Colonic mucosa (tissue), 4 donors: ENCODE measurements at regions not wholly inside any gene's neighbourhood (a gene's known extent, or its start where the extent isn't known, plus 50 kb on each side); places are given as distances from the start of the nearest gene placed in this dataset.
"Not testable (repeated sequence)": the region's sequence is repeated elsewhere in the genome, so short reads cannot be mapped to it uniquely, and the experiment has no call there.

Experiments
- DNase-seq: peaks from one replicate; pipeline ENCODE4 v3.0.0-alpha.2; 2020
- H3K27ac ChIP-seq: fragments of 200-600 bp; one replicate; pipeline ENCODE4 v1.8.0; 2021
- H3K27me3 ChIP-seq: fragments of 200-600 bp; one replicate; pipeline ENCODE4 v1.8.0; 2021
- H3K36me3 ChIP-seq: fragments of 200-600 bp; one replicate; pipeline ENCODE4 v1.8.0; 2021
- H3K4me1 ChIP-seq: fragments of 200-600 bp; one replicate; pipeline ENCODE4 v1.8.0; 2021; ENCODE audit warnings: mild to moderate bottlenecking
- H3K4me3 ChIP-seq: fragments of 200-600 bp; one replicate; pipeline ENCODE4 v1.8.0; 2021
- H3K9ac ChIP-seq, 2 donors: one replicate each; pipeline ENCODE4 v1.7.0; 2013; ENCODE audit warnings: control low read depth in 2 of 2, low read depth in 2 of 2, low read length in 2 of 2
- H3K9me3 ChIP-seq: fragments of 200-600 bp; one replicate; pipeline ENCODE4 v1.8.0; 2021
- intact Hi-C: fragments of 100-400 bp; cut with DNase I; formaldehyde crosslinking; loops from one replicate; pipeline ENCODE4 v1.14.1; 2022
- TF ChIP-seq, protein P1 (sequence below): fragments of 200-600 bp; IDR thresholded peaks from one replicate; pipeline ENCODE4 v1.8.0; 2022; ENCODE audit warnings: antibody characterized with exemption, mild to moderate bottlenecking
- donor health status: healthy.
- donor health status: DM: no; HTN: no; CAD: no.
- donor health status: DM: no; HTN: no; CAD: no.

DNA sequence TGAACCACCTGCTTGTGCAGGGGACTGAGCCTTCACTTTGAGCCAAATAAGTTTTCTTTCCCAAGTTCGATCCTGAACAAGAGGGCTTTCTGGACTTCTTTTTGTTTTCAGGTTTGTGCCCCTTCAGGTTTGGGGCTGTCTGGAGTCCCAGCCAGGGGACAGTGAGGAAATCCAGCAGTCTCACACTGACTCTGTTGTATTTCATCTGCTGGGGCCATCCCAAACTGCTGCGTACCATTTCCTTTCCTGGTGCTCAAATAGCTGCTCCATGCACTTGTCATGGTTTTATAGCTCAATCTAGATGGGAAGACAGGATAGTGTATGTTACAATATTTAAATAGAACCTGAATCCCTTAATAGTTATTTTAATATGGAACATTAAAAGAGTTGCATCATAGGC, 66.3 kb upstream of the IGLL5 start:
- no peak for DNase-seq
- H3K4me3 ChIP-seq, result no peak overlapping the region
- intact Hi-C loops, result no loop called here
- no peaks in the 10 kb centered on the region for H3K9me3 ChIP-seq
- no peaks in the 10 kb centered on the region for H3K27me3 ChIP-seq
- H3K9ac ChIP-seq, result no peak overlapping the region
- no peaks in the 10 kb centered on the region for H3K4me1 ChIP-seq
- no peak overlapping the region for H3K27ac ChIP-seq
- TF ChIP-seq, protein P1, sequence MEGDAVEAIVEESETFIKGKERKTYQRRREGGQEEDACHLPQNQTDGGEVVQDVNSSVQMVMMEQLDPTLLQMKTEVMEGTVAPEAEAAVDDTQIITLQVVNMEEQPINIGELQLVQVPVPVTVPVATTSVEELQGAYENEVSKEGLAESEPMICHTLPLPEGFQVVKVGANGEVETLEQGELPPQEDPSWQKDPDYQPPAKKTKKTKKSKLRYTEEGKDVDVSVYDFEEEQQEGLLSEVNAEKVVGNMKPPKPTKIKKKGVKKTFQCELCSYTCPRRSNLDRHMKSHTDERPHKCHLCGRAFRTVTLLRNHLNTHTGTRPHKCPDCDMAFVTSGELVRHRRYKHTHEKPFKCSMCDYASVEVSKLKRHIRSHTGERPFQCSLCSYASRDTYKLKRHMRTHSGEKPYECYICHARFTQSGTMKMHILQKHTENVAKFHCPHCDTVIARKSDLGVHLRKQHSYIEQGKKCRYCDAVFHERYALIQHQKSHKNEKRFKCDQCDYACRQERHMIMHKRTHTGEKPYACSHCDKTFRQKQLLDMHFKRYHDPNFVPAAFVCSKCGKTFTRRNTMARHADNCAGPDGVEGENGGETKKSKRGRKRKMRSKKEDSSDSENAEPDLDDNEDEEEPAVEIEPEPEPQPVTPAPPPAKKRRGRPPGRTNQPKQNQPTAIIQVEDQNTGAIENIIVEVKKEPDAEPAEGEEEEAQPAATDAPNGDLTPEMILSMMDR, result no peak
- no peaks in the 10 kb centered on the region for H3K36me3 ChIP-seq

DNA sequence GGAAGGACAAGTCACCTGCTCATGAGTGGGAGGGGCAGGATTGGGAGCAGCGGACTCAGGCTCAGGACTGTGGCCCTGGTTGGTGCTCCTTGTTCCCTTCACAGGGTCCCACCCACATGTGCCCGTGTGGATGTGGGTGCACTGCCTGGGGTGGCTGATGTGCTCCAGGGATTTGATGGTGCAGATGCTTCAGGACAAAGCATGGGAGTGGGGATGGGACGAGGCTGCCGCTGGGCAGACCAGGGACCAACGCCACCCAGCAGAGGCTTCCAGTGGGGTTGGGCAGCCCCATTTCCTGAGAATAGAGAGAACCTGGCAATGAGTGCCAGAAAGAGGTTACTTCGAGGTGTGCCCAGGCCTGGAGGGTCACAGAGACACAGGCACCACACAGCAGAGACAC, 65.5 kb upstream of the IGLL5 start:
- no peaks in the 10 kb centered on the region for H3K36me3 ChIP-seq
- H3K9me3 ChIP-seq, result no peaks in the 10 kb centered on the region
- TF ChIP-seq, protein P1, result no peak
- no peak overlapping the region for H3K9ac ChIP-seq
- no peaks in the 10 kb centered on the region for H3K4me1 ChIP-seq
- H3K27ac ChIP-seq, result no peak overlapping the region
- H3K27me3 ChIP-seq, result no peaks in the 10 kb centered on the region
- intact Hi-C loops, result no loop called here
- no peak overlapping the region for H3K4me3 ChIP-seq
- no peak for DNase-seq

DNA sequence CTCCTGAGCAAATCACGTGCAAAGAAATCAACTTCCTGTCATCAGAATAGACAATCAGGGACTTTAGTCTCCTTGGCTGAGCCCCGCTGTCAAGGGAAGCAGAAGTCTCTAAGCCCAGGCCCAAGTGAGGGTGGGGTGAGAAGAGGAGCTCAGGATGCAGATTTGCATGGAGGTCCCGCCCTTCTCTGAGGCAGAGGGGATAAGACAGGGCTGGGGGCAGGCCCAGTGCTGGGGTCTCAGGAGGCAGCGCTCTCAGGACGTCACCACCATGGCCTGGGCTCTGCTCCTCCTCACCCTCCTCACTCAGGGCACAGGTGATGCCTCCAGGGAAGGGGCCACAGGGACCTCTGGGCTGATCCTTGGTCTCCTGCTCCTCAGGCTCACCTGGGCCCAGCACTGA, 65.1 kb upstream of the IGLL5 start:
- H3K27me3 ChIP-seq, H3K36me3 ChIP-seq, intact Hi-C loops, H3K9me3 ChIP-seq, H3K9ac ChIP-seq, DNase-seq, H3K4me1 ChIP-seq, H3K27ac ChIP-seq, H3K4me3 ChIP-seq: not testable (repeated sequence)

GRCh38 chr22:22823131-22823810, 64.3 kb upstream of the IGLL5 start:
- Histone ChIP-seq H3K4me3 (no peak overlapping the region), H3K27ac (no peak overlapping the region), H3K4me1 (no peaks in the 10 kb centered on the region), H3K36me3 (no peaks in the 10 kb centered on the region), H3K9me3 (no peaks in the 10 kb centered on the region), H3K27me3 (no peaks in the 10 kb centered on the region), H3K9ac (no peak overlapping the region)
- TF ChIP-seq, protein P1, result no peak
- no peak for DNase-seq
- intact Hi-C loops, result no loop called here

GRCh38 chr22:22824340-22825212, 63.0 kb upstream of the IGLL5 start:
- Histone ChIP-seq H3K36me3 (no peaks in the 10 kb centered on the region), H3K9ac (no peak overlapping the region), H3K27ac (no peak overlapping the region), H3K27me3 (no peaks in the 10 kb centered on the region), H3K4me1 (no peaks in the 10 kb centered on the region), H3K4me3 (no peak overlapping the region), H3K9me3 (no peaks in the 10 kb centered on the region)
- DNase-seq, result no peak
- TF ChIP-seq, protein P1, result no peak
- intact Hi-C loops, result no loop called here

DNA sequence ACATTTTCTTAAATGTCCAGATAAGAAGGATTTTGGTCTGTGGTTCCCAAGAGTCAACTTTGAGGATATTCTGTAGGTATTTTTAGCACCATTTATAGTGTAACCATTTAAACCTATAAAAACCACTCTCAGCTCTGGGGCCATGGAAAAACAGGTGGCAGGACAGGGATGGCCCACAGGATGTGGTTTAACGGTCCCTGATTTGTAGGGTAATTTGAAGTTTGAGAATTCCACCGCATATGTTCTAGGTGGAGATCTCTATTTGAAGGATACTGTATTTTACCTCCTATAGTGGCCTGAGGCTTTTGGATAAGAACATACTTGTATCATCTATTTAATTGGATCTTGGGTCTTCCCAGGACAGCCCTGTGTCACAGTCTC, 62.4 kb upstream of the IGLL5 start:
- Histone ChIP-seq H3K9me3 (no peaks in the 10 kb centered on the region), H3K4me1 (no peaks in the 10 kb centered on the region), H3K36me3 (no peaks in the 10 kb centered on the region), H3K27me3 (no peaks in the 10 kb centered on the region), H3K9ac (no peak overlapping the region), H3K27ac (no peak overlapping the region), H3K4me3 (no peak overlapping the region)
- TF ChIP-seq, protein P1, result no peak
- intact Hi-C loops, result no loop called here
- DNase-seq, result no peak
